22Rv1 (cell line): ENCODE measurements at regions not wholly inside any gene's neighbourhood (a gene's known extent, or its start where the extent isn't known, plus 50 kb on each side); places are given as distances from the start of the nearest gene placed in this dataset.

Experiments used
- H3K27ac ChIP-seq: fragments of 450-650 bp; 2 replicates; pipeline ENCODE4 v1.5.1; 2017
- ZFX ChIP-seq: fragments of 450-650 bp; IDR thresholded peaks from 2 replicates; pipeline ENCODE4 v1.6.1; 2017; ENCODE audit warnings: antibody characterized with exemption, borderline replicate concordance
- TF ChIP-seq, protein P1 (sequence below): fragments of 450-650 bp; IDR thresholded peaks from 2 replicates; pipeline ENCODE4 v1.5.1; 2017; ENCODE audit warnings: mild to moderate bottlenecking

DNA sequence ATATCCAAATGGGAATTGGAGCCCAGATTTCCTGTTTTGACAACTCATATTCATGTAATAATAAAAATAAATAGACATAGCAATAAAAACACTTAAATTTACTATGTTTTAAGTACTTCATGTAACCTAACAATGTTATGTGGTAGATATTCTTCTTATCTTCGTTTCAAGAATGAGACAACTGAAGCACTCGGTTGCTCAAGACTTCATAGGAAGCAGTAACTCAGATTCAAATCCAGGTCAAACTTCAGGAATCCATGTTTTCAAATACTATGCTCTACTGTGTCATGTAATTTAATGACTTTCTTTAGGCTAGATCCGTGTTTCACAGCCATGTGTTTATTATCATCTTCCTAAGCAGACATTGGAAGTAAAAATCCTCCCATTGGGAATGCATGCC, 492.2 kb downstream of the CNTN3 start:
- no peak for TF ChIP-seq ZFX
- TF ChIP-seq, protein P1, sequence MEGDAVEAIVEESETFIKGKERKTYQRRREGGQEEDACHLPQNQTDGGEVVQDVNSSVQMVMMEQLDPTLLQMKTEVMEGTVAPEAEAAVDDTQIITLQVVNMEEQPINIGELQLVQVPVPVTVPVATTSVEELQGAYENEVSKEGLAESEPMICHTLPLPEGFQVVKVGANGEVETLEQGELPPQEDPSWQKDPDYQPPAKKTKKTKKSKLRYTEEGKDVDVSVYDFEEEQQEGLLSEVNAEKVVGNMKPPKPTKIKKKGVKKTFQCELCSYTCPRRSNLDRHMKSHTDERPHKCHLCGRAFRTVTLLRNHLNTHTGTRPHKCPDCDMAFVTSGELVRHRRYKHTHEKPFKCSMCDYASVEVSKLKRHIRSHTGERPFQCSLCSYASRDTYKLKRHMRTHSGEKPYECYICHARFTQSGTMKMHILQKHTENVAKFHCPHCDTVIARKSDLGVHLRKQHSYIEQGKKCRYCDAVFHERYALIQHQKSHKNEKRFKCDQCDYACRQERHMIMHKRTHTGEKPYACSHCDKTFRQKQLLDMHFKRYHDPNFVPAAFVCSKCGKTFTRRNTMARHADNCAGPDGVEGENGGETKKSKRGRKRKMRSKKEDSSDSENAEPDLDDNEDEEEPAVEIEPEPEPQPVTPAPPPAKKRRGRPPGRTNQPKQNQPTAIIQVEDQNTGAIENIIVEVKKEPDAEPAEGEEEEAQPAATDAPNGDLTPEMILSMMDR: no peak
- no peak overlapping the region for H3K27ac ChIP-seq

DNA sequence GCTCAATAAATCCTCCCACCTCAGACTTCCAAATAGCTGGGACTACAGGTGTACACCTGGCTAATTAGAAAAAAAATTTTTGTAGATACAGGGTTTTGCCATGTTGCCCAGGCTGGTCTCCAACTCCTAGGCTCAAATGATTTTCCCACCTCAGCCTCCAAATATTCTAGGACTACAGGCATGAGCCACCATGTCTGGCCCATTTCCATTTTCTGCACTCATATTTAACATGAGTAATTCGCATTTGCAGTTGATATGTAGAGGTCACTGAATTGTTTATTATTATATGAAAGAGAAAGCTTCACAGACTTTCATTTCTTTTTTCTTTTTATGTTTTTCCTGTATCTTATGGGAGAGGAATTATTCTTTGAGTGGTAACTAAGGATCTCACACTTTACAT, 492.7 kb downstream of the CNTN3 start:
- H3K27ac ChIP-seq: no peak overlapping the region
- TF ChIP-seq, protein P1: no peak
- TF ChIP-seq ZFX: no peak

DNA sequence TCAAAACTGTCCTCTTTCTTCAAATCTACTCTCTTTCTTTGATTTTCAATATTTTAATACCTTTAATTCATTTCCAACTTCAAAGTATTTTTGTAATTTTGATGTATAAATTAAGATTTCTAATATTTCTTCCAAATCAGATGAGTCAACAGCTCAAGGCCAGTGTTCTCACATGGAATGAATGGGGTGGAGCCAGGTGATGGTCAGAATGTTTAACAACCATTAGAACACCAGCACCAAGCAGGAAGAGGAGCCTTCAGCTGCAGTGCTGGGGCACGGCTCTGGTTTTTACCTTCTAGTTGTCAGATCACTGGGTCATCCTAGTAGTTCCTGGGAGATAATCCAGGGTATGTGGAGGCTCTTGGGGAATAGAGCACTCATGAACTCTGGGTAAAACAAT, 494.5 kb upstream of the PDZRN3 start:
- TF ChIP-seq ZFX: no peak
- TF ChIP-seq, protein P1: no peak
- no peak overlapping the region for H3K27ac ChIP-seq

DNA sequence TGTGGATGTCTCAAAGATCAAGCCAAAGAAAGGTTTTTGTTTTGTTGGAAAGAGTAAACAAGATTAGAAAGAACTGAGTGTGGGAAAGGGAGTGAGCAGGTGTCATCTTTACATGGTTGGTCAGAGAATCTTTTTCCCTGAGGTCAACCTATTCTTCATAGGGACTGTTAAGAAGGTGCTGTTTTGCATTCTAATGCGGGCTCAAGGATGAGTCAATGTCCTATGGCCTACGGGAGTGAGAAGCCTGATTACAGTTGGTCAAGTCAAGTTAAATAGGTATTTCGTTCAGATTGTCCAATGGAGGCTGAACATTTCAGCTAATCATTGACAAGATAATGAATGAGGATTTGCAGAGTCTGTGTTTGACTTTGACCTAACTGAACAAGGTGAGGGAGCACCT, 491.2 kb upstream of the PDZRN3 start:
- TF ChIP-seq, protein P1: no peak
- TF ChIP-seq ZFX: no peak

DNA sequence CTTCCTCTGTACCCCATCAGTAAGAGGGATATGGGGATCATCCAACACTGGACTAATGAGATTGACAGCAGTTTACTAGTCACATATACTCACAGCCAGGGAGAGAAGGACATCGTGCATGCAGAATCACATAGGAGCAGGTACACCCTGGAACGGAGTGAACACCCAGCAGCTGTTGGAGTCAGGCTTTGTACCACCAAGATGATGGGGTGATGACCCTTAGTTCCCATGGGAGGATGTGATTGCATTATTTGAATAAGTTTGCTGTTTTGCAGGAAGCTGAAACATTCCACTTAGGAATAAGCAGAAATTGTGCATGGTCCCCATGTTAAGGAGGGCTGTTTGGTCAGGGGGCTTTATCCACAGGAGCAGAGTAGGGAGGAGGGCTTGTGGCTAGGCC, 482.7 kb upstream of the PDZRN3 start:
- no peak overlapping the region for H3K27ac ChIP-seq
- TF ChIP-seq ZFX: no peak
- TF ChIP-seq, protein P1: no peak

More for the DNA sequence above, 491.2 kb upstream of the PDZRN3 start:
- no peak overlapping the region for H3K27ac ChIP-seq

DNA sequence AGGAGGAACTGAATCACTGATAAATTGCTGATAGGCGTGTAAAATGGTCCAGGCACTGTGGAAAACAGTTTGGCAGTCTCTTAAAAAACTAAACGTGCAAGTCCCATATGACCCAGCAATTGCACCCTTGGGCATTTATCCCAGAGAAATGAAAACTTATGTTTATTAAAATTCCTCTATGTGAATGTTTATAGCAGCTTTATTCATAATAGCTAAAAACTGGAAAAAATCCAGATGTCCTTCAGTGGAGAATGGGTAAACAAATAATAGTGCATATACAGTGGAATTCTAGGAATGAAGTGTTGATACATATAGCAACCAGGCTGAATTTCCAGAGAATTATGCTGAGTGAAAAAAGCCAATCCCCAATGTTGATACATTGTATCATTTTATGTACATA, 482.2 kb upstream of the PDZRN3 start:
- H3K27ac ChIP-seq: no peak overlapping the region
- TF ChIP-seq, protein P1: no peak
- no peak for TF ChIP-seq ZFX

DNA sequence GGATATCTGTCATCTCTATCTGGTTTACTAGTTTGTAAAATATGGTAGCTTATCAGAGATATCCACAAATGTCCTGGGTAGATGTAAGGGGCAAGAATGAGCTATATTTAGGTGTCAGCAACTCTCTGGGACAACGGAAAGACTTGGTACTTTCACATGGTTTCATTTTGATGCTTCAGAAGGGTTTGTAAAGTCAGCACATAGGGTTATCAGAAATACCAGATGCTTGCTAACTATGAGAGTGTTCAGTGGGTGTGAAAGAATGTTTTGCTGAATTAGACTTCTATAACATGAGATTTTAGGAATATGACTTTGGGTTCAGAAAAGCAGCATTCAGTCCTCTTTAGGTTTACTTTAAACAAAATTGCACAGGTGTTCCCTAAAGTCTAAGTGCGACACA, 466.5 kb upstream of the PDZRN3 start:
- TF ChIP-seq, protein P1: no peak
- TF ChIP-seq ZFX: no peak
- no peak overlapping the region for H3K27ac ChIP-seq
